ENCODE measurements at regions not wholly inside any gene's neighbourhood (a gene's known extent, or its start where the extent isn't known, plus 50 kb on each side); places are given as distances from the start of the nearest gene placed in this dataset.

GRCh38 chr6:139612135-139612465, 237.7 kb upstream of the CITED2 start:
- H3K27ac ChIP-seq = no peak overlapping the region
- intact Hi-C loops (cut with DNase I) = no loop called here
- H3K27me3 ChIP-seq (replicated peaks; ENCODE audit: insufficient read depth) = no peaks in the 10 kb centered on the region
- no peak for DNase-seq (ENCODE audit: low spot score)
- no peaks in the 10 kb centered on the region for H3K4me1 ChIP-seq (replicated peaks)
- no peaks in the 10 kb centered on the region for H3K9me3 ChIP-seq
- TF ChIP-seq POLR2A (IDR thresholded peaks at IDR 0.05) = no peak
- no peak for TF ChIP-seq POLR2AphosphoS5 (IDR thresholded peaks at IDR 0.05)
- no peak overlapping the region for H3K4me3 ChIP-seq
- no peaks in the 10 kb centered on the region for H3K36me3 ChIP-seq

- H3K9me3 ChIP-seq = no peaks in the 10 kb centered on the region
- no peaks in the 10 kb centered on the region for H3K27me3 ChIP-seq (replicated peaks; ENCODE audit: insufficient read depth)
- H3K36me3 ChIP-seq = no peaks in the 10 kb centered on the region
- 77% methylated on average over 8 of the region's 8 CpGs for WGBS
- H3K27ac ChIP-seq = no peak overlapping the region
- no peak for DNase-seq (ENCODE audit: low spot score)
- H3K4me3 ChIP-seq = no peak overlapping the region
- intact Hi-C loops (cut with DNase I) = no loop called here
- TF ChIP-seq CTCF (IDR thresholded peaks at IDR 0.05) (no peak), POLR2A (IDR thresholded peaks at IDR 0.05) (no peak), POLR2AphosphoS5 (IDR thresholded peaks at IDR 0.05) (no peak)
- no peaks in the 10 kb centered on the region for H3K4me1 ChIP-seq (replicated peaks)
Measured at GRCh38 chr6:139611327-139612134, 237.1 kb upstream of the CITED2 start.

DNA sequence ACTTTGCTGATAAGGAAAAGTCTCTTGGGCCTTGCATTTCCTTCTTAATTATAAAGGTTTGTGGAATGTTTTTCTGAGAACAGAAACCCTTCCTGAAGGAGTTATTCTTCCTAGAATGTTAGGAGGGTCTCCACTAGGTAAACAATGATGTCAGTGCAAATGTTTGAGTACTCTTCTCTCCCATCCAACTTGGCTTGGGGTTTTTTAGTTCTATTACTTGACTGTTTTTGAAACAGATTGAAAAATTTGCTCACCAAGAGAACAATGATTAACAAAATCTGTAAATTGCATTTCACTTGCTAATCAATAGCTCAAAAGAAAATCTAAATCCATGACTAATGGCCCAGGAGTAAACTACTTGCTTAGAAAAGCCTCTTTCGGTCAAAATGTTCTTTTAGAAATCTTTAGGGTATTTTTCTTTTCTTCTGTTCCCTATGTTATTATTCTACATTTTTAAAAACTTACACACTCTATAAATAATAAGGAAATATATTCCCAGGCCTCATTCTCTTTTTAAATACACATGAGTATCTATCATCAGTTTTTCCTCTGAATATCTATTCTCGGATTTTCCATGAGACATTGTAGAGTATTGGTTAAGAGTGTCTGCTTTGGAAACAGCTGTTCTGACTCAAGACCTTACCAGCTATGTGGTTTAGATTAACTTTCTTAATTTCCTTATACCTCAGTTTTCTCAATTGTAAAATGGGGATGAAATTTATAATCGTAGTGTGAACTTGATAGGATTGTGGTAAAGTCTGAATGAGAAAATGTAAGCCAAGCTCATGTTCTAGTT, 234.2 kb upstream of the CITED2 start:
- H3K27me3 ChIP-seq (replicated peaks; ENCODE audit: insufficient read depth) = no peaks in the 10 kb centered on the region
- H3K9me3 ChIP-seq = no peaks in the 10 kb centered on the region
- H3K4me1 ChIP-seq (replicated peaks) = no peaks in the 10 kb centered on the region
- DNase-seq (ENCODE audit: low spot score) = no peak
- no peak for TF ChIP-seq POLR2A (IDR thresholded peaks at IDR 0.05)
- no peak for TF ChIP-seq CTCF (IDR thresholded peaks at IDR 0.05)
- no peak for TF ChIP-seq POLR2AphosphoS5 (IDR thresholded peaks at IDR 0.05)
- no peak overlapping the region for H3K27ac ChIP-seq
- no peak overlapping the region for H3K4me3 ChIP-seq
- WGBS = 94% methylated on average over 3 of the region's 3 CpGs
- H3K36me3 ChIP-seq = no peaks in the 10 kb centered on the region
- intact Hi-C loops (cut with DNase I) = no loop called here

DNA sequence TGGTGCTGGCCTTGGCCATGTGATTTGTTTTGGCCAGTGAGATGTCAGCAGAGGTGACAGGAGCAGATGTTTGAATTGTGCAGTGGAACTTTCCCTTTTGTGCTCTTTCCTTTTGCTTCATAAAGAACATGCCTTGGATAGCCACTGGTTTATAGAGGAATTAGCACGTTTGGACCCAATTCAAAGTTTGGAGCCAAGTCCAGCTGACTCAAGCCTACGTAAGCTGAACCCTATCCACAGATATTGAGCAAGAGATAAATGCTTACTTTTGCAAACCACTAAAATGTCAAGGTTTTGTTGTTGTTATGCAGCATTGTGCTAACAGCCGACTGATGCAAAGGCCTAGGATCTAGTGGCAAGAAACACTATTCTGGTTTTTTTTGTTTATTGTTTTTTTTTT, 230.9 kb upstream of the CITED2 start:
- Histone ChIP-seq H3K27ac (no peak overlapping the region), H3K4me1 (replicated peaks) (no peaks in the 10 kb centered on the region), H3K36me3 (no peaks in the 10 kb centered on the region), H3K9me3 (no peaks in the 10 kb centered on the region), H3K4me3 (no peak overlapping the region), H3K27me3 (replicated peaks; ENCODE audit: insufficient read depth) (no peaks in the 10 kb centered on the region)
- no peak for TF ChIP-seq CTCF (IDR thresholded peaks at IDR 0.05)
- no peak for TF ChIP-seq POLR2AphosphoS5 (IDR thresholded peaks at IDR 0.05)
- TF ChIP-seq POLR2A (IDR thresholded peaks at IDR 0.05) = no peak
- WGBS = 67% methylated on average over 3 of the region's 3 CpGs
- intact Hi-C loops (cut with DNase I) = no loop called here
- DNase-seq (ENCODE audit: low spot score) = no peak

DNA sequence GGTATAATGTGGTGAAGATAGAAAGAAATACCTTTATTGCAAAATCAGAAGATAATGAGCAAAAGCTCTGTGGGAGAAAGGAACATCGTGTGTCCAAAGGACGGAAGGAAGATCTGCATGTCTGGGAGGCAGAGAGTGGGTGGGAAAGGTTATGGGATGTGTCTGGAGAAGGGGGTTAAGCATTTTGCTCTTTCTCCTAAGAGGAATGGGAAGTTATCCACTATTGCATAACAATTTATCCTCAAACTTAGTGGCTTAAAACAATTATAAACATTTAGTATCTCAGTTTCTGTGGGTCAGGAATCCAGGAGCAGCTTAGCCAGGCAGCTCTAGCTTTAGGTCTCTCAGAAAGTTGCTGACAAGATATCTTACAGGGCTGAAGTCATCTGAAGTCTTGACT, 229.1 kb upstream of the CITED2 start:
- DNase-seq (ENCODE audit: low spot score) = no peak
- TF ChIP-seq POLR2AphosphoS5 (IDR thresholded peaks at IDR 0.05) (no peak), POLR2A (IDR thresholded peaks at IDR 0.05) (no peak), CTCF (IDR thresholded peaks at IDR 0.05) (no peak)
- intact Hi-C loops (cut with DNase I) = no loop called here

More for the DNA sequence above, 229.1 kb upstream of the CITED2 start:
- H3K27ac ChIP-seq = no peak overlapping the region
- H3K9me3 ChIP-seq = no peaks in the 10 kb centered on the region
- no peaks in the 10 kb centered on the region for H3K4me1 ChIP-seq (replicated peaks)
- 74% methylated on average over 2 of the region's 2 CpGs for whole genome bisulfite sequencing
- no peaks in the 10 kb centered on the region for H3K36me3 ChIP-seq
- H3K27me3 ChIP-seq (replicated peaks; ENCODE audit: insufficient read depth) = no peaks in the 10 kb centered on the region
- no peak overlapping the region for H3K4me3 ChIP-seq
